MM.1S (cell line): ENCODE measurements at regions not wholly inside any gene's neighbourhood (a gene's known extent, or its start where the extent isn't known, plus 50 kb on each side); places are given as distances from the start of the nearest gene placed in this dataset.

Experiments used
- EZH2phosphoT487 ChIP-seq: fragments of 300-600 bp; sonication (generic); IDR thresholded peaks from 2 replicates; pipeline ENCODE4 v1.6.1; 2018; ENCODE audit warnings: antibody characterized with exemption, low read length
- TF ChIP-seq, protein P1 (sequence below): fragments of 300-600 bp; sonication (generic); IDR thresholded peaks from 2 replicates; pipeline ENCODE4 v1.5.1; 2016; ENCODE audit warnings: antibody characterized with exemption, low read length, mixed read lengths

DNA sequence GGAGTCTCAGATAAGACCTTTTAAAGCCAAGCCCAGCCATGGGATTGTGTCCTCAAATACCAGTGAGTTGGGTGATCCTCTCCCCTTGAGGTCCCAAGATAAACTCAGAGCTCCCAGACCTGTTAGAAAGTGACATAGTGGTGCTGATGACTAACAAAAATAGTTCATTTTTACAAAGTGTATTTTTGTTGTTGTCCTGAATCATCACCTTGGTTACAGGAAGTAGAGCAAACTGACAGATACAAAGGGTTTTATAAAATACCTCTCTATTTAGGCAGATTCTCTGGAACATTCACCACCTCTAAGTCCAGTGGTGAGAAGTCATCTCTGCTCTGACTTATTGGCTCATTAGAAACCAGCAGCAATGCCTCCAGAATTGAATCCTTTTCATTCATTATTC, 259.3 kb downstream of the CEMIP2 start:
- TF ChIP-seq, protein P1, sequence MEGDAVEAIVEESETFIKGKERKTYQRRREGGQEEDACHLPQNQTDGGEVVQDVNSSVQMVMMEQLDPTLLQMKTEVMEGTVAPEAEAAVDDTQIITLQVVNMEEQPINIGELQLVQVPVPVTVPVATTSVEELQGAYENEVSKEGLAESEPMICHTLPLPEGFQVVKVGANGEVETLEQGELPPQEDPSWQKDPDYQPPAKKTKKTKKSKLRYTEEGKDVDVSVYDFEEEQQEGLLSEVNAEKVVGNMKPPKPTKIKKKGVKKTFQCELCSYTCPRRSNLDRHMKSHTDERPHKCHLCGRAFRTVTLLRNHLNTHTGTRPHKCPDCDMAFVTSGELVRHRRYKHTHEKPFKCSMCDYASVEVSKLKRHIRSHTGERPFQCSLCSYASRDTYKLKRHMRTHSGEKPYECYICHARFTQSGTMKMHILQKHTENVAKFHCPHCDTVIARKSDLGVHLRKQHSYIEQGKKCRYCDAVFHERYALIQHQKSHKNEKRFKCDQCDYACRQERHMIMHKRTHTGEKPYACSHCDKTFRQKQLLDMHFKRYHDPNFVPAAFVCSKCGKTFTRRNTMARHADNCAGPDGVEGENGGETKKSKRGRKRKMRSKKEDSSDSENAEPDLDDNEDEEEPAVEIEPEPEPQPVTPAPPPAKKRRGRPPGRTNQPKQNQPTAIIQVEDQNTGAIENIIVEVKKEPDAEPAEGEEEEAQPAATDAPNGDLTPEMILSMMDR: no peak
- no peak for TF ChIP-seq EZH2phosphoT487
